GM12892 (cell line): ENCODE measurements at regions not wholly inside any gene's neighbourhood (a gene's known extent, or its start where the extent isn't known, plus 50 kb on each side); places are given as distances from the start of the nearest gene placed in this dataset.

ENCODE experiments used
- POLR2A ChIP-seq: IDR thresholded peaks from 2 replicates; pipeline ENCODE4 v1.6.1; 2011; ENCODE audit warnings: low read depth, low read length, control low read depth
- POLR2AphosphoS5 ChIP-seq: IDR thresholded peaks from 2 replicates; pipeline ENCODE4 v1.6.1; 2011; ENCODE audit warnings: low read depth, low read length, control low read depth
- TAF1 ChIP-seq: IDR thresholded peaks from 2 replicates; pipeline ENCODE4 v1.6.1; 2011; ENCODE audit warnings: low read depth, mild to moderate bottlenecking, control low read depth, low read length, borderline replicate concordance

- TF ChIP-seq POLR2AphosphoS5 (no peak), POLR2A (no peak), TAF1 (no peak)
These were observed 1035.8 kb downstream of the TBC1D22A start for GRCh38 chr22:47798229-47798628.
